CD14-positive monocyte (primary cell): ENCODE measurements at regions not wholly inside any gene's neighbourhood (a gene's known extent, or its start where the extent isn't known, plus 50 kb on each side); places are given as distances from the start of the nearest gene placed in this dataset.

Experiments
- DNase-seq, 3 donors: peaks; one replicate each; pipeline ENCODE4 v3.0.0-alpha.2; 2011 to 2022
- H2AFZ ChIP-seq: 2 replicates; pipeline ENCODE4 v1.6.0; 2012; ENCODE audit warnings: mild to moderate bottlenecking, low read depth, low read length, inconsistent platforms; ENCODE audit not compliant: insufficient read depth, poor library complexity, severe bottlenecking
- H3K27ac ChIP-seq, 2 donors: 1 replicate in 1 of 2; 2 replicates in 1 of 2; pipeline ENCODE4 v1.5.1; 2012 to 2013; ENCODE audit warnings: low read length in 2 of 2, control low read depth in 1 of 2, inconsistent platforms in 1 of 2, low read depth in 1 of 2, mild to moderate bottlenecking in 1 of 2
- H3K27me3 ChIP-seq, 2 donors: one replicate each; pipeline versions ENCODE4 v1.6.0 to v1.6.1; 2011 to 2013; ENCODE audit warnings: low read length in 2 of 2; ENCODE audit not compliant: control insufficient read depth in 2 of 2, insufficient read depth in 2 of 2
- H3K36me3 ChIP-seq, 2 donors: replicated peaks in 1 of 2; 1 replicate in 1 of 2; 2 replicates in 1 of 2; pipeline versions ENCODE4 v1.5.1 to v1.6.1; 2012 to 2013; ENCODE audit warnings: low read length in 2 of 2, control low read depth in 1 of 2, inconsistent platforms in 1 of 2, mild to moderate bottlenecking in 1 of 2; ENCODE audit not compliant: insufficient read depth in 2 of 2, control insufficient read depth in 1 of 2
- H3K4me1 ChIP-seq, 2 donors: 1 replicate in 1 of 2; 2 replicates in 1 of 2; pipeline versions ENCODE4 v1.5.1 to v1.6.1; 2012 to 2013; ENCODE audit warnings: low read length in 2 of 2, control low read depth in 1 of 2, inconsistent platforms in 1 of 2, mild to moderate bottlenecking in 1 of 2, moderate library complexity in 1 of 2; ENCODE audit not compliant: insufficient read depth in 2 of 2, control insufficient read depth in 1 of 2
- H3K4me2 ChIP-seq: replicated peaks from 2 replicates; pipeline ENCODE3; 2012; ENCODE audit warnings: low read length, moderate library complexity, mild to moderate bottlenecking; ENCODE audit not compliant: poor library complexity, severe bottlenecking; ENCODE audit errors: extremely low read depth
- H3K4me3 ChIP-seq, 3 experiments: fragments of 200-600 bp in 1 of 3; sonication (generic) in 1 of 3; replicated peaks in 1 of 3; 1 replicate in 2 of 3; 2 replicates in 1 of 3; pipeline ENCODE4 v1.5.1; 2011 to 2013; ENCODE audit warnings: low read length in 3 of 3, mild to moderate bottlenecking in 3 of 3, control low read depth in 2 of 3, low read depth in 2 of 3, inconsistent platforms in 1 of 3, moderate library complexity in 1 of 3
- H3K79me2 ChIP-seq: 2 replicates; pipeline ENCODE4 v1.6.0; 2012; ENCODE audit warnings: mild to moderate bottlenecking, control low read depth, inconsistent platforms, low read length, moderate library complexity; ENCODE audit not compliant: insufficient read depth
- H3K9ac ChIP-seq: 2 replicates; pipeline ENCODE4 v1.6.0; 2017; ENCODE audit warnings: low read length, mild to moderate bottlenecking; ENCODE audit not compliant: insufficient read depth, poor library complexity, severe bottlenecking
- H3K9me3 ChIP-seq, 2 donors: replicated peaks in 1 of 2; 1 replicate in 1 of 2; 2 replicates in 1 of 2; pipeline versions ENCODE4 v1.5.1 to v1.6.1; 2012 to 2013; ENCODE audit warnings: low read length in 2 of 2, control low read depth in 1 of 2; ENCODE audit not compliant: control insufficient read depth in 1 of 2, insufficient read depth in 1 of 2
- H4K20me1 ChIP-seq: 2 replicates; pipeline ENCODE4 v1.6.0; 2012; ENCODE audit warnings: mild to moderate bottlenecking, low read length, control low read depth, moderate library complexity; ENCODE audit not compliant: insufficient read depth
- H3K27ac Mint-ChIP-seq, 7 donors: one replicate each; pipeline ENCODE4 v1.8.0; 2020; ENCODE audit warnings: mild to moderate bottlenecking in 7 of 7, mixed read lengths in 7 of 7, moderate library complexity in 6 of 7, inconsistent platforms in 2 of 7
- H3K27me3 Mint-ChIP-seq, 3 donors: one replicate each; pipeline ENCODE4 v1.8.0; 2021 to 2022; ENCODE audit warnings: low read depth in 3 of 3, mild to moderate bottlenecking in 3 of 3, mixed read lengths in 3 of 3, moderate library complexity in 3 of 3, inconsistent platforms in 1 of 3
- H3K36me3 Mint-ChIP-seq, 2 donors: one replicate each; pipeline ENCODE4 v1.8.0; 2020; ENCODE audit warnings: mixed read lengths in 2 of 2, inconsistent platforms in 1 of 2, mild to moderate bottlenecking in 1 of 2
- H3K4me1 Mint-ChIP-seq: one replicate; pipeline ENCODE4 v1.8.0; 2020; ENCODE audit warnings: mild to moderate bottlenecking, mixed read lengths
- H3K4me3 Mint-ChIP-seq, 2 donors: one replicate each; pipeline ENCODE4 v1.8.0; 2020; ENCODE audit warnings: mild to moderate bottlenecking in 2 of 2, mixed read lengths in 2 of 2, moderate library complexity in 1 of 2
- H3K9me3 Mint-ChIP-seq, 7 donors: one replicate each; pipeline ENCODE4 v1.8.0; 2020 to 2022; ENCODE audit warnings: mixed read lengths in 7 of 7, mild to moderate bottlenecking in 6 of 7, moderate library complexity in 6 of 7, inconsistent platforms in 2 of 7
- CTCF ChIP-seq: fragments of 200-600 bp; IDR thresholded peaks from one replicate; pipeline ENCODE4 v1.8.0; 2022; ENCODE audit warnings: antibody characterized with exemption, mild to moderate bottlenecking
- WGBS: methylation state at CpG from one replicate; pipeline ENCODE4 v1.1.5; 2013; ENCODE audit warnings: missing lambda C conversion rate; ENCODE audit not compliant: insufficient coverage; 5-methylcytosine and 5-hydroxymethylcytosine counted together
- intact Hi-C, 2 donors: fragments of 100-400 bp; cut with micrococcal nuclease; formaldehyde crosslinking; loops; one replicate each; pipeline versions ENCODE4 v1.15.0 to v1.15.1; 2023

- 90% methylated on average over 6 of the region's 9 CpGs for WGBS
- H3K4me1 Mint-ChIP-seq: peaks cover 23% of the 10 kb centered on the region
- no peak overlapping the region for H3K27ac ChIP-seq
- no peak for TF ChIP-seq CTCF
- H3K4me3 ChIP-seq: no peak overlapping the region
- peaks cover 16 to 20% of the 10 kb centered on the region in 2 donors for H3K4me1 ChIP-seq
- no peaks in the 10 kb centered on the region for H3K36me3 Mint-ChIP-seq
- DNase-seq: no peak
- H3K9me3 Mint-ChIP-seq: peaks cover 0 to 2% (median 0%) of the 10 kb centered on the region in 7 donors
- peaks cover 2 to 5% (median 3%) of the 10 kb centered on the region in 3 donors for H3K27me3 Mint-ChIP-seq
- no peak overlapping the region for H2AFZ ChIP-seq
- no peak overlapping the region for H3K4me3 Mint-ChIP-seq
- no peak overlapping the region for H3K27ac Mint-ChIP-seq
- no peaks in the 10 kb centered on the region for H4K20me1 ChIP-seq
- no peaks in the 10 kb centered on the region for H3K79me2 ChIP-seq
- H3K36me3 ChIP-seq: no peaks in the 10 kb centered on the region
- no peak overlapping the region for H3K9ac ChIP-seq
- intact Hi-C loops: no loop called here
- H3K4me2 ChIP-seq: no peak overlapping the region
- H3K9me3 ChIP-seq: no peaks in the 10 kb centered on the region
- no peaks in the 10 kb centered on the region for H3K27me3 ChIP-seq
Measured at GRCh38 chr6:44603044-44603686, 215.7 kb downstream of the CDC5L start.

- no peaks in the 10 kb centered on the region for H3K27me3 ChIP-seq
- no peak overlapping the region for H3K27ac Mint-ChIP-seq
Measured at GRCh38 chr6:44606504-44606903, 219.0 kb downstream of the CDC5L start.

More at GRCh38 chr6:44606504-44606903, 219.0 kb downstream of the CDC5L start:
- H3K79me2 ChIP-seq: no peaks in the 10 kb centered on the region
- no peaks in the 10 kb centered on the region for H3K9me3 ChIP-seq
- H3K9ac ChIP-seq: no peak overlapping the region
- no peaks in the 10 kb centered on the region for H3K4me1 ChIP-seq
- no peak for TF ChIP-seq CTCF
- Mint-ChIP-seq H3K4me1 (peaks cover 5% of the 10 kb centered on the region), H3K27me3 (peaks cover 2 to 7% (median 3%) of the 10 kb centered on the region in 3 donors), H3K9me3 (peaks cover 0 to 3% (median 0%) of the 10 kb centered on the region in 7 donors), H3K36me3 (no peaks in the 10 kb centered on the region), H3K4me3 (no peak overlapping the region)
- no peak overlapping the region for H3K4me3 ChIP-seq
- 96% methylated on average over 3 of the region's 8 CpGs for WGBS
- intact Hi-C loops: no loop called here
- H3K4me2 ChIP-seq: no peak overlapping the region
- DNase-seq: no peak
- H4K20me1 ChIP-seq: no peaks in the 10 kb centered on the region
- no peak overlapping the region for H3K27ac ChIP-seq
- no peak overlapping the region for H2AFZ ChIP-seq
- H3K36me3 ChIP-seq: no peaks in the 10 kb centered on the region
